ENCODE measurements at regions not wholly inside any gene's neighbourhood (a gene's known extent, or its start where the extent isn't known, plus 50 kb on each side); places are given as distances from the start of the nearest gene placed in this dataset.

GRCh38 chr9:102768002-102768401 is 227.1 kb upstream of the CYLC2 start:
- TF ChIP-seq POLR2A (IDR thresholded peaks at IDR 0.05): no peak
- no peak for TF ChIP-seq CTCF (IDR thresholded peaks at IDR 0.05)
- TF ChIP-seq EP300 (IDR thresholded peaks at IDR 0.05; ENCODE audit: low read depth): no peak
- no peak for TF ChIP-seq POLR2AphosphoS5 (IDR thresholded peaks at IDR 0.05)

Measured in transverse colon (tissue), 4 donors.